Spleen (tissue), 11 donors: ENCODE measurements at regions not wholly inside any gene's neighbourhood (a gene's known extent, or its start where the extent isn't known, plus 50 kb on each side); places are given as distances from the start of the nearest gene placed in this dataset.

Experiments used
- DNase-seq: peaks from one replicate; pipeline ENCODE4 v3.0.0-alpha.2; 2020
- H3K27ac ChIP-seq, 8 donors: fragments of 200-600 bp; sonication (generic) in 7 of 8; 1 replicate in 4 of 8; 2 replicates in 4 of 8; pipeline versions ENCODE4 v1.5.0 to v1.8.0; 2016 to 2021; ENCODE audit warnings: inconsistent platforms in 4 of 8, mild to moderate bottlenecking in 4 of 8, moderate library complexity in 1 of 8
- H3K27me3 ChIP-seq, 7 donors: fragments of 200-600 bp; sonication (generic) in 6 of 7; replicated peaks in 1 of 7; 1 replicate in 4 of 7; 2 replicates in 3 of 7; pipeline versions ENCODE4 v1.5.0 to v1.8.0; 2016 to 2021; ENCODE audit warnings: inconsistent platforms in 3 of 7, mild to moderate bottlenecking in 1 of 7
- H3K36me3 ChIP-seq, 6 donors: fragments of 200-600 bp; sonication (generic) in 5 of 6; 1 replicate in 4 of 6; 2 replicates in 2 of 6; pipeline versions ENCODE4 v1.5.0 to v1.8.0; 2016 to 2021; ENCODE audit warnings: inconsistent platforms in 2 of 6
- H3K4me1 ChIP-seq, 6 donors: fragments of 200-600 bp; sonication (generic) in 5 of 6; 1 replicate in 3 of 6; 2 replicates in 3 of 6; pipeline versions ENCODE4 v1.5.0 to v1.8.0; 2016 to 2021; ENCODE audit warnings: inconsistent platforms in 3 of 6
- H3K4me3 ChIP-seq, 8 donors: fragments of 200-600 bp; sonication (generic) in 7 of 8; 1 replicate in 4 of 8; 2 replicates in 4 of 8; pipeline versions ENCODE4 v1.5.0 to v1.8.0; 2016 to 2021; ENCODE audit warnings: inconsistent platforms in 4 of 8, mild to moderate bottlenecking in 4 of 8, moderate library complexity in 2 of 8
- H3K9me3 ChIP-seq, 8 donors: fragments of 200-600 bp; sonication (generic) in 7 of 8; 1 replicate in 4 of 8; 2 replicates in 4 of 8; pipeline versions ENCODE4 v1.5.0 to v1.8.0; 2016 to 2021; ENCODE audit warnings: inconsistent platforms in 4 of 8
- CTCF ChIP-seq, 11 experiments: fragments of 200-600 bp in 7 of 11; fragments of 450-650 bp in 4 of 11; sonication (generic) in 4 of 11; IDR thresholded peaks in 8 of 11; conservative IDR thresholded peaks in 3 of 11; 1 replicate in 7 of 11; 2 replicates in 4 of 11; pipeline versions ENCODE4 v1.4.0 to v1.8.0; 2016 to 2021; ENCODE audit warnings: antibody characterized with exemption in 11 of 11, inconsistent platforms in 4 of 11, mild to moderate bottlenecking in 1 of 11
- POLR2A ChIP-seq, 3 donors: fragments of 450-650 bp; IDR thresholded peaks; one replicate each; pipeline ENCODE4 v1.5.1; 2017; ENCODE audit warnings: antibody characterized with exemption in 3 of 3, mild to moderate bottlenecking in 1 of 3
- POLR2AphosphoS5 ChIP-seq, 3 donors: sonication (generic); formaldehyde crosslinking; IDR thresholded peaks; one replicate each; pipeline ENCODE4 v1.5.1; 2017; ENCODE audit warnings: antibody characterized with exemption in 3 of 3
- WGBS, 5 donors: extraction: QIAGEN DNeasy Blood & Tissue Kit in 3 of 5; methylation state at CpG; one replicate each; pipeline versions ENCODE4 v1.1.5 to v1.1.7; 2013 to 2018; 5-methylcytosine and 5-hydroxymethylcytosine counted together
- intact Hi-C: fragments of 100-400 bp; cut with DNase I; formaldehyde crosslinking; loops from one replicate; pipeline ENCODE4 v1.15.0; 2023; ENCODE audit warnings: low total_unique reads
- donor health status: healthy with polysubstance abuse.
- donor health status: DM: no; HTN: no; CAD: no; lungs with moderate emphysema.
- donor health status: DM: no; HTN: no; CAD: no.
- donor health status: Bipolar disorder and iron deficiency.
- donor health status: healthy.
- donor health status: DM: no; HTN: no; CAD: no.
- donor health status: DM: yes; HTN: yes; CAD: no.

GRCh38 chr4:23224684-23225420 is 532.1 kb downstream of the GBA3 start:
- Histone ChIP-seq H3K27ac (no peak overlapping the region), H3K4me3 (no peak overlapping the region), H3K36me3 (no peaks in the 10 kb centered on the region), H3K9me3 (no peaks in the 10 kb centered on the region), H3K4me1 (no peaks in the 10 kb centered on the region), H3K27me3 (no peaks in the 10 kb centered on the region)
- TF ChIP-seq POLR2A (IDR thresholded peaks at IDR 0.05): no peak
- no peak for TF ChIP-seq POLR2AphosphoS5 (IDR thresholded peaks at IDR 0.05)
- no peak for TF ChIP-seq CTCF (IDR thresholded peaks at IDR 0.05 in 8 of 11, conservative IDR thresholded peaks at IDR 0.05 in 3 of 11)
- 51 to 68% (median 62%) methylated on average over 4 of the region's 4 CpGs for WGBS, 5 donors
- no peak for DNase-seq
- intact Hi-C loops: no loop called here

GRCh38 chr4:23220911-23221310 is 528.2 kb downstream of the GBA3 start:
- Histone ChIP-seq H3K4me3 (no peak overlapping the region), H3K4me1 (no peaks in the 10 kb centered on the region), H3K9me3 (no peaks in the 10 kb centered on the region), H3K27me3 (no peaks in the 10 kb centered on the region), H3K36me3 (no peaks in the 10 kb centered on the region), H3K27ac (no peak overlapping the region)
- no peak for DNase-seq
- no peak for TF ChIP-seq POLR2A (IDR thresholded peaks at IDR 0.05)
- no peak for TF ChIP-seq CTCF (IDR thresholded peaks at IDR 0.05 in 8 of 11, conservative IDR thresholded peaks at IDR 0.05 in 3 of 11)
- TF ChIP-seq POLR2AphosphoS5 (IDR thresholded peaks at IDR 0.05): no peak
- intact Hi-C loops: no loop called here
- 62 to 74% (median 71%) methylated on average over 2 of the region's 2 CpGs for WGBS, 5 donors

GRCh38 chr4:23219779-23220408 is 527.2 kb downstream of the GBA3 start:
- no peak for DNase-seq
- Histone ChIP-seq H3K27me3 (no peaks in the 10 kb centered on the region), H3K9me3 (no peaks in the 10 kb centered on the region), H3K4me3 (no peak overlapping the region), H3K27ac (no peak overlapping the region), H3K36me3 (no peaks in the 10 kb centered on the region), H3K4me1 (no peaks in the 10 kb centered on the region)
- intact Hi-C loops: no loop called here
- no peak for TF ChIP-seq CTCF (IDR thresholded peaks at IDR 0.05 in 8 of 11, conservative IDR thresholded peaks at IDR 0.05 in 3 of 11)
- TF ChIP-seq POLR2A (IDR thresholded peaks at IDR 0.05): no peak
- no peak for TF ChIP-seq POLR2AphosphoS5 (IDR thresholded peaks at IDR 0.05)
- WGBS, 5 donors: 72 to 85% (median 74%) methylated on average over 3 of the region's 3 CpGs

GRCh38 chr4:23213198-23213597 is 520.5 kb downstream of the GBA3 start:
- peaks cover 0 to under 1% (median 0%) of the 10 kb centered on the region in 8 donors for H3K9me3 ChIP-seq
- no peak overlapping the region for H3K4me3 ChIP-seq
- no peak for DNase-seq
- 60 to 73% (median 70%) methylated on average over 2 of the region's 2 CpGs for WGBS, 5 donors
- H3K27me3 ChIP-seq: no peaks in the 10 kb centered on the region
- no peaks in the 10 kb centered on the region for H3K36me3 ChIP-seq
- intact Hi-C loops: no loop called here
- H3K4me1 ChIP-seq: no peaks in the 10 kb centered on the region
- H3K27ac ChIP-seq: no peak overlapping the region
- TF ChIP-seq CTCF (IDR thresholded peaks at IDR 0.05 in 8 of 11, conservative IDR thresholded peaks at IDR 0.05 in 3 of 11) (no peak), POLR2A (IDR thresholded peaks at IDR 0.05) (no peak), POLR2AphosphoS5 (IDR thresholded peaks at IDR 0.05) (no peak)
